Stimulated activated CD4-positive, alpha-beta T cell treated with anti-CD3 and anti-CD28 coated beads, Interleukin-4, amount 100 ng/mL, for 48 hours (primary cell): ENCODE measurements at regions not wholly inside any gene's neighbourhood (a gene's known extent, or its start where the extent isn't known, plus 50 kb on each side); places are given as distances from the start of the nearest gene placed in this dataset.

Experiments
- DNase-seq, 2 donors: peaks; one replicate each; pipeline ENCODE4 v3.0.0-alpha.2; 2020; ENCODE audit warnings: low read depth in 2 of 2

DNA sequence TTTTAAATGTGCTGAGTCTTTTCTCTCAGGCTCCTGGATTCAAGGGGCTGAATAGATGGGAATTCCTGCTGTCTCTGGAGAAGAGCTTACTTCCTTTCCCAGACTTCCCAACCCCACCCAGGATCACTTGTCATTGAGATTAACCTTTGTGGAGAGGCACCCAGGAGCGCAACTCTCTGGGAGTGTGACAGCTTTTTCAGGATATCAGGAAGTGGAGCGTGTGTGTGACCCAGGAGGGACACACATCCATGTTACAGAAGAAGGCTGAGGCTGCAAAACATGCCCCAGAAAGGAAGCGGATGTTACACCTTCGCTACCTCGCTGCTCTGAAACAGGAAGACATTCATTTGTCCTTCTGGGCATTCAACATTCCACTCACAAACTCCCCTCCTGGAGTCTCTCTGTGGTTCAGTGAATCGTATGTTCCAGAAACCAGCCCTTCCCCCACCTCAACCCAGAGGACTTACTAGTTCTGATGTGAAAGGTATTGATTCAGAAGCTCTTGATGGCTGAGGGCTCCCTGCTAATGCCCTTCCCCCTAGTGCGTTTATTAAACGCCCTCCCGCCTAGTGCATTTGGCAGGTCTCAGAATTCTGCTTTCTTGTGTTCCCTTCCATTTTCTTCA, 523.9 kb downstream of the TNS1 start:
- DNase-seq: no peak

DNA sequence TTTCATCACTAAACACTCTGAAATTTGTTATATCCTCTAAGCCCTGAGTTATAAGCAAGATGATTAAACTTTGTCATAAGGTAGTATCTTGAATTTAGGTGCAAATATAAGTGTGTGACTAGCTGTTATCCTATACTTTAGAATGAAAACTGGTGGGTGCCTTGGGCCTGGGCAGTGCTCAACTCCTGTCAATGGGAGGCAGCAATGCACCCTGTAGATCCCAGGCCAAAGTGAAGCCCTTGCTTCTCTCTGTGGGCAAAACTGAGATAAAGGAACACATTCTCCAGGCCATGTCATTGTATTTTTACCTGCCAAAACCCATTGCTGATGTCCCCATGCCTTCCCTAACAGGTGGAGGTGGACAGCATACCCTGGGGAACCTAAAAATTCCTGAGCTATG, 525.2 kb downstream of the TNS1 start:
- no peak for DNase-seq

DNA sequence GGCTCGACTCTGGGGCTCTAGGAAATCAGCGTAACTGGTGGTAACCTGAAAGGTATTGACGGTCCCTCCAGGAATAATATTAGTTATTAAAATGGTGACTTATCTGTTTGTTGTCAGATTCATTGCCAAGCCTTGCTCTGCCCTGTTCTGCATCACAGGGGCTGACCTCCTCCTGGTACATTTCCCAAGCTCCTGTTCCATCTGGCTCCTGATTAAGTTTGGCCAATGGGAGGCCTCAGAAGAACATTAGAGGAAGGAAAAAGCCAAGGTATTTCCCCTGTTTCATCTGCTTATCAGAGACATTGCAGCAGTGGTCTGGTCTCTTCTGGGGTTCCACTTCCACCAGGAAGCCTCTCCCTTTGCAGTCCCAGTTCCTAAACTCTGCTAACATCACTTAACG, 527.0 kb downstream of the TNS1 start:
- DNase-seq: no peak

DNA sequence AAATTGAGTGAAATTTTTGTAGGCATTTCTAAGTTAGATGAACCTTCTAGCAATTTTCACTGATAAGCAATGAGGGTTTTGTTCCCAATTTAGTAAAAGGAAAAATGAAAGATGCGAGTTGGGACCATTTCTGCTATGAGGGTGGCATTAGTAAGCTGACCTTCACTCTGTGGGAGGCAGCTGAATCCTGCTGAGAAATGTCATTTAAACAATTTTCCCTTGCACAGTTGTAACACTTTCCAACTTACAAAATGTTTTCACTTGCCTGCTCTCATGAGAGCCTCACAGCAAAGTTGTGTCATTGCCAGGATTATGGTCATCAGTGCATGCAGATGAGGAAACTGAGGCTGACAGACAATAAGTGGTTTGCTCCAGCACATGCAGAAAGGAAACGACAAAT, 527.7 kb downstream of the TNS1 start:
- DNase-seq: no peak

DNA sequence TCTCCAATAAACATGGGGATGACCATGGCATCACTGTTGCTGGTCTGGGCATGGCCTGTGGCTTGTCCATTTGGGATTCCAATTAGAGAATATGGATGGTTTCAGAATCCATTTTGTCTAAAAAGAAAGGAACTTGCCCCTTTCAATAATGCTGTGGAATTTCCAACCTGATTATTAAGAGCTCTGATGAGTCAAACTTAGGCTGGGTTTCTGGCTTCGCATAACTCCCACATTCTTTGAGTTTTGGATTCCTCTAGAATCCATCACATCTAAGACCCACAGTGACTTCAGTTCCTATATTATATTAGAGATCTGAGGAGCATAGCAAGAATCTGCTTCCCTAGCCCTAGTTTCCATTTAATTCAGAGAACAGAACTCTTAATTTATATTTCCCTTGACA, 531.5 kb downstream of the TNS1 start:
- DNase-seq: no peak

- no peak for DNase-seq
These were observed 533.5 kb downstream of the TNS1 start for GRCh38 chr2:217469203-217469810.

DNA sequence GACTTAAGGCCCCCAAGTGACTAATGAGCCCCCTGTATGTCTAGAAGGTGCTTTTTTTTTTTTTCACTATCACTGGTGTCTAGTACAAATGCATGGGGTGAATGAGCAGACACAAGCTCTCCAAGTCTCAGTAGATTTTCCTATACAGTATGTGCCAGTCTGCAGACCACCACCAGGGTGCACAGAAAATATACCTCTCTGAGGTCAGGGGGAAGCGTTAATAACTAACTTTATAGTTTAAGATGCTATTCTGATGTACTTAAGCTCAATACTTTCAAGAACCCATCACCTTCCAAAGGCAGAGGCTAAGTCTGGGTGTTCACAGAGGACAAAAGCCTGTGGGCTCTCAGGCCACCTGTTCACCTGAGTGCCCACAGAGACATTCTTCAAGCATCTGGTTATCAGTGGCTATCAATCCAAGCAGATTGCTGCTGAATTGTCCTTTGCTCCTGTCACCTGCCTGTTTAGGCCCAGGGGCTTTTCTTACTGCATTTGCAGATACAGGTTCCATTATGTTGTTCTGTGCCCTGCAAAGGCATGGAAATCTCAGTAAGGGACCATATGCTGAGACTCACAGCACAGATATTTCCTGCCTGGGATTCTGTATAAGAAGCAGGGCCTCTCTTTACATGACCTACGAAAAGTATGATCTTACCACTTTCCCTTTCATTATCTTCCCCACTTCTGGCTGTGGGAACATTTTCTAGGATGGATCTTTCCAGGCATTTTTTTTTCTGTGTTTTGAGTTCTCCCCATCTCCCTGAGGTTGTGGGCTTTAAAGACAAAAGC, 534.6 kb downstream of the TNS1 start:
- DNase-seq: no peak

DNA sequence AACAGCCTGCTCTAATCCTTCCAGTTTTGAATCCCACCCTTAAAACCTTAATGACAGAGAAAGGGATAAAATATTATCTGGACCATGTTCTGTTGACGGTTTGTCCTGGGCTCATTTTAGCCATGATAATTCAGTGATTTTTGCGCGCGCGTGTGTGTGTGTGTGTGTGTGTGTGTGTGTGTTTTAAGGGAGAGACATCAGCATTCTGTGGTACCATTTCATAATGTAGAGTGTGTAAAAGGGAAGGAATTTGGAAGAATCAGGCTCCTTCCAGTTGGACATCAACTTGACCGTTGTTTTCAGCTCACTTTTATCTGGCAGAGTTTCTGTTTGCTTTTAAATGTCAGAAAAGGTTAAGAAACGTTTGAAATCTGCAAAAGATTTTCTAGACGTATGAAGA, 535.5 kb downstream of the TNS1 start:
- DNase-seq: no peak

GRCh38 chr2:217466805-217467204, 536.0 kb downstream of the TNS1 start:
- no peak for DNase-seq

GRCh38 chr2:217466104-217466503, 536.7 kb downstream of the TNS1 start:
- DNase-seq: no peak

DNA sequence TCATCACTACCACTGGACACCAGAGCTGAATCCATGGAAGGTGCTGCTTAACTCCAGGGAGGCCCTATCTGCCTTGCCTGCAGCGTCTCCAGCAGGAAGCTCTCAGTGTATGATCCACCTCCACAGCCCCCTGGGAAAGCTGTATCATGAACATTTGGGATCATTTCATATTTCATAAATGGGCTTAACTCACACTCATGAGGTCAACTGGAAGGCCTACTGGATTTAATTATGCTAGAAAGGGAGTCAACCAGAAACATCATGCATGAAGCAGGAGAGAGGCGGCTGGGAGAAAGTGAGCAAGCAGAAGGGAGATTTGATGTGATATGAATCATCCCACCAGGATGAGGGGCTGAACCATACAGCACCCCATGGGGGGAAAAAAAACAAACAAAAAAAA, 537.7 kb downstream of the TNS1 start:
- DNase-seq: no peak

DNA sequence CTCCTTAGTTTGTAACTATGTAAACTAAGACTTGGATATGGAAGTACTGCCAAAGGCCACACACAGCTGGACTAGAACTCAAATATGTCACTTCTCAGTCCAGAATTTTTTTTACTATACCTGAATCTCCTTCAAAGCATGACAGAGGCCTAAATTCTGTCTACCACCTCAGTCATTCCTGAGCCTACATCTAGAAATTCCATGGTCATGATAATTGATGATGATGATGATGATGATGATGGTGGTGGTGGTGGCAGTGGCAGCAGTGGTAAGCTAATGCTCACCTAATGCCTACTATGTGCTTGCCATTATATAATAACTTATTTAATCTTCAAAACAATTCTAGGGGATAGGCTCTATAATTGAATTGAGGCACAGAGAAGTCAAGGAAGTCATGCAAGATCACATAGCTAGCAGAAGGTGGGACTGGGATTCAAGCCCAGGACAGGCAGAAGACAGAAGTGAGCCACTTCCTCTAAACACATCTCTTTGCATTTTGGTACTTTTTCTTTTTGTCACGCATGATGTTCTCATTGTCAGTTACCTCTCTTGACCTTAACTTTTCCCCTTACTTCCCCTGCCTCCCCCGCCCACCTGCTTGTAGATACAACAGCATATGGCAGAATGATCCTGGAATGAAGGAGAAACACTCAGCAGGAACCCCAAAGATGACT, 539.3 kb downstream of the TNS1 start:
- DNase-seq: no peak

DNA sequence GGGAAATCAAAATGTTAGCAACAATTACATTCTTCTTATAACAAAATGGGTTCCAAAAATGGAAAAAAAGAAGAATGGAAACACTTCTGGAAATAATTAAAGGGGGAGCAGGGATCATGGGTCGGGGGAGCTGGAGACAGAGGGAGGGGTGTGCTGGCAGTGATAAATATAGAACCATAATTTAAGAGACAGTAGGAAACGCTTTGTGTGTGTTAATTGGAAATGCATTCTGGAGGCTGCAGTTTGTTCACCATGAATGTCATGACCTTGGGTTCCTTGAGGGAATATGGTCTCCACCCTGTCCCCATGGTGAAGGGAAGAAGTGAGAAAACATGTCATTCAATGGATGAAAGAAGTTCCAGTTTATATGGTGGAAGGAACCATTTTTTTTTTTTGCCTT, 540.7 kb downstream of the TNS1 start:
- no peak for DNase-seq

DNA sequence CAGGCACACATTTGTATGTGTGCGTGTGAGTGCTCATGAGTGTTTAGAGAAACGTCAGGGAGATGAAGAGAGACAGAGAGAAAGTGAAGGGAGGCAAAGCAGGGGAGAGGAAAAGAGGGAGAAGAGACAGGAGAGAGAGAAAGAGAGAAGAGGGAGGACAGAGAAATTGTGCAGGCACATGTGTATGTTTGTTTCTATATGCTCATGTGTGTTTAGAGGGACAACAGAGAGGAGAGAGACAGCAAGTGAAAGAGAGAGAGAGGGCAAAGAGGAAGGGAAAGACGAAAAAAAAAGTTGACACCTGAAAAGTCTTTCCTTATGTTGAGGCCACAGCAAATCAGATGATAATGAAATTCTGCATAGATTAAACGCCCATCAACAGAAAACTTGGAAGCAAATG, 541.1 kb downstream of the TNS1 start:
- DNase-seq: no peak

DNA sequence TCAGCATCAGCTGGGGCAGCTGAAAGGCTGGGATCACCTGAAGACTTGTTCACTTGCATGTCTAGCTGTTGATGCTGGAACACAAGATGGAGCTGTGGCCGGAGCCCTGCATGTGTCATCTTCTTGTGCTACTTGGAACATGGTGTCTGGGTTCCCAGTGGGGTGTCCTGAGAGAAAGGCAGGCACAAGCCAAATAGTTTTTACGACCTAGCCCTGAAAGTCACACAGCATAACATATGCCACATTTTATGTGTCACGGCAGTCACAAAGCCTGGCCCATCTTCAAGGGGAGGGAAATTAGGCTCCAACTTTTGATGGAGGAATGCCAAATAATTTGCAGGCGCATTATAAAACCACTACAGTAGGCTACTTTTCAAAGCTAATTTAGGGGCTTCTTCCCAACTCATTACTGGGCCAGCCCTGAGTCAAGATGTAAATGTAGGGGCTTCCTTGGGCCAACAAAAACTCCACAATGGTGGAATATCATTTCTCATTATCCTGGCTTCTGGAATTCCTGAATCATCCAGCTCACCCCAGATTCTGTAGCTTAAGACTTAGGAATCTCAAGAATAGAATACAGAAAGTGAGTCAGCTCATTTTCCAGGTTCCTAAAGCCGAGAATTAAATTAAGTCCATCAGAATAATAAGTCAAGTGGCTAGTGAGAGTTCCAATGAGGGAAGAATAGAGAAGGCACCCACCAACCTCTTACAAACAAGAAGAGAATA, 543.0 kb downstream of the TNS1 start:
- DNase-seq: no peak

DNA sequence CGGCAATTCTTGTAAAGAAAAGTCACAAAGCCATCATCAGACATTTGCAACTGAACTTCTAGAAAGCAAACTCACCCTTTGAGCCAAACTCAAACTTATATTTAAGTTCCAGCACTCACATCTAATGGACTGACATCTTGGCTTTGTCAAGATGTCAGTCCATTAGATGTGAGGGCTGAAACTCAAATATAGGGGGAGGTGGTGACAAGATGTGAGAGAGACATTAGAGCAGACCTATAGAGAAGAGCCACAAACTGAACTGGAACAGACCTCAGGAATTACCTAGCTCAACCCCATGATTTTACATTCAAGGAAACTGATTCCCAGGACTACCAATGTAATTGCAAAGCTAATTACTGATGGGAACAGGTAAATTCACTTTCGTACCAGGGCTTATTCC, 543.8 kb downstream of the TNS1 start:
- DNase-seq: no peak

- DNase-seq: no peak
These were observed 546.8 kb downstream of the TNS1 start for GRCh38 chr2:217456016-217456415.

GRCh38 chr2:217452928-217453327, 549.9 kb downstream of the TNS1 start:
- no peak for DNase-seq

DNA sequence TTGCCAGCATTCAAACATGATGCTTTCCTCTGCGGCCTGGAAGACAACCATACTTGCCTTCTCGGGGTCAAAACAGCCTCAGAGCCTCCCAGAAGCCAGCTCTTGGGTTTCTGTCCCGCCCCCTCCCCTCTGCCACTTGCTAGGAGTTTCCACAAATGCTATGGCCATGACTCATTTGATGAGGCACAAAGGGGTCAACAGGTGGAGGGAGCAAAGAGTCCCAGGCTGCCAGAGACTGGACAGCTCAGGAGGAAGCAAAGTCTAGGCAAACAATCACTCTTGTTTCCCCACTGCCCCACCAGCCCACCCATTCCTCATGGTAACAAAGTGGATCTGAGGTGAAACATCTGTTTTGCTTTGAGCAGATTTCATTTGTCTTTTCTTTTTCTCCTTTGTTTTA, 551.1 kb downstream of the TNS1 start:
- no peak for DNase-seq

DNA sequence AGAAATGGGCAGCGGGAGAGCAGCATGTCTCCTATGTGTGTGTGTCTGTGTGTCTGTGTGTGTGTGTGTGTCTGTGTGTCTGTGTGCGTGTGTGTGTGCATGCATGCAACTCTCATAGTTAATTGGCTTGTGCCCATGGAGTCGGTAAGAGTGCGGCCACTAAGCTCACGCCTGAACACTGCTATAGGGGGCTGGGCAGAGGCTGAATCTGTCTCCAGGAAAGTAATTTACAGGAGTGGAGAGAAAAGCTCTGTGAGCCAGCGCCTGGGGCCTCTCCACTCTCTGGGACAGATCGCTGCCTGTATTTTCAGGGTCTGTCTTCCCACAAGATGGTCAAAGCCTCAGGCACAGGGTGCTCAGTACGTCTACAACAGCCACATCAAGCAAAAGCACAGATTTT, 553.4 kb downstream of the TNS1 start:
- DNase-seq: no peak

GRCh38 chr2:217448860-217449259, 553.9 kb downstream of the TNS1 start:
- no peak for DNase-seq

DNA sequence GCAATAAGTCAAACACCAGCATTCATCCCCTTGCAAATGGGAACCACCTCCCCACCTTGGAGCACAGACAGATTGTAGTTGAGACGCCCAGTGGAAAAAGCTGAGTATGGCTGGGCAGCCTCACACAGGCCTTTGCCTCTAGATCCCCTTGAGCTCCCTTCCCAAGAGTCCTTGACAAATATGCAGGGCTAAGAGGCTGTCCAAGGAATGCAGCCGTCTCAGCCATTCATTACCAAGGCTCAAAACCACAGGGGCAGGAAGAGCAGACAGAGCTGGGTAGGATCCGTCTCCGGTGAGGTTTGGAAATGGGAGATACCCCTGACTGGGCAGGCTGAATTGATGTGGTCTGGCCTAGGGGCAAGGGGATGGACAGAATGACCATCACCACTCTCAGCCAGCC, 557.1 kb downstream of the TNS1 start:
- DNase-seq: no peak
